ENCODE measurements at regions not wholly inside any gene's neighbourhood (a gene's known extent, or its start where the extent isn't known, plus 50 kb on each side); places are given as distances from the start of the nearest gene placed in this dataset.

- no peak for TF ChIP-seq DDIT3 (CRISPR knock-in tag; IDR thresholded peaks at IDR 0.05)
- TF ChIP-seq DNMT3B (CRISPR knock-in tag; conservative IDR thresholded peaks at IDR 0.05) = no peak
- no peak for TF ChIP-seq U2AF2 (IDR thresholded peaks at IDR 0.05; ENCODE audit: low read depth, low read length)
- no peak for TF ChIP-seq TAF1 (CRISPR knock-in tag; IDR thresholded peaks at IDR 0.05)
- TF ChIP-seq ZFP36 (IDR thresholded peaks at IDR 0.05; ENCODE audit: borderline replicate concordance, low read depth, low read length, partially characterized antibody) = no peak
- TF ChIP-seq MAZ (IDR thresholded peaks at IDR 0.05; ENCODE audit: borderline replicate concordance, low read depth, low read length) = no peak
- no peak for TF ChIP-seq MAZ (CRISPR knock-in tag; IDR thresholded peaks at IDR 0.05; ENCODE audit: low read depth)
- no peak for TF ChIP-seq POLR2A (IDR thresholded peaks at IDR 0.05; ENCODE audit: insufficient read depth in 1 of 2, low read depth in 2 of 2, low read length in 2 of 2)
- no peak for TF ChIP-seq TCF12 (IDR thresholded peaks at IDR 0.05)
- TF ChIP-seq TCF12 (CRISPR knock-in tag; IDR thresholded peaks at IDR 0.05) = no peak
- TF ChIP-seq MAX (IDR thresholded peaks at IDR 0.05) = no peak
- no peak for TF ChIP-seq MAFG (CRISPR knock-in tag; IDR thresholded peaks at IDR 0.05)
- TF ChIP-seq ERF (CRISPR knock-in tag; IDR thresholded peaks at IDR 0.05) = no peak
These were observed 179.0 kb downstream of the SUCLA2 start for GRCh38 chr13:47822036-47822435.

Data from HepG2 (cell line).